ENCODE measurements at regions not wholly inside any gene's neighbourhood (a gene's known extent, or its start where the extent isn't known, plus 50 kb on each side); places are given as distances from the start of the nearest gene placed in this dataset.
A peak's percentile ranks its signal among the peaks of the same experiment; 100 is the strongest.
"Not testable (repeated sequence)": the region's sequence is repeated elsewhere in the genome, so short reads cannot be mapped to it uniquely, and the experiment has no call there.

DNA sequence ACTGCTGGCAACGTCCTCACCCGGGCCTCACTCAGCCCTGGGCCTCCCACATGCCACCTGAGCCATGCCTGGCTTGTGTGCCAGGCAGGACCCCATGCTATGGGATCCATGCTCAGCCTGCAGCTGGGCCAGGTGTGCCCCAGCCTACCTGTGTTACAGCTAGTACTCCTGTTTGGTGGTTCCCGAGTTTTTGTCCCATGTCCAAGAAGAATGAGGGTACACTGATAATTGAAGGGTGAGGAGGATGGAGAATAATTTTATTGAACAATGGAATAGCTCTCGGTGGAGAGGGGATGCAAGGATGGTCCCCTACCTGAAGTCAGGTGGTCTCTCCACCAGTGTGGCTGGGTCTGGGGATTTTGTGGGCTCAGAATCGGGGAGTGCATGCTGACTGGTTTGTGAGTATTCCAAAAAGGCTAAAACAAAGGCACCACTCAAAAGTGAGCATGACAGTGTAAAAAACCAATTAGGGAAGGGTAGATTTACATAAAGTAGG is 137.9 kb downstream of the TNFSF18 start:
- no peak for DNase-seq (ENCODE audit: low read depth in 4 of 4, low spot score in 3 of 4)

DNA sequence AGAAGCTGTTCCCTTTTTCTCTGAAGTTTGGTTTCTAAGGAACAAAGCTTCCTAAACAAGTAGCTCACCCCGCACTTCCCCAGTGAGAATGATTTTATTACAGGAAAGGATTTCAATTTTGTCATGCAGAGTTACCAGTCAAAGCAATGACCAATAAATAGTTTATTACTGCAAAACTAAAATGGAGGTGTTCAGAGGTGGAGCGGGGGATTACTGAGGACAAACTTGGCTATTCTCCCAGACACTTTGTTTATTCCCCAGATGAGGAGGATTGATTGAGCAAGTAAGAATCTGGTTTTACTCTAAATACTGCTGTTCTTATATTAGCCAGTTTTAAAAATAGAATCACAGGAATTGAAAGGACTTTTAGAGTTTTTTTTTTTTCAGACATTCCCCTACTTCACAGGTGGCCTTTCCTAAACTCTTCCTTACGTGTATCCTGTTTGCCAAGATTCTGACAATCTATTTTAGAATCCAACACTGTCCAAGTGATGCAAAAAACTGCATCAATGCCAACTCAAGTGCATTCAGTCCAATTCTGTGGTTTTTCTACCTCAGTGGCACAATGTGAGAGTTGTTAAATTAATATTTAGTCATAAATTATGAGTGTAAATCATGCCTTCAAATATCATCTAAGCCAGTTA is 136.1 kb downstream of the TNFSF18 start:
- DNase-seq (ENCODE audit: low read depth in 4 of 4, low spot score in 3 of 4), result no peak

- DNase-seq (ENCODE audit: low read depth in 4 of 4, low spot score in 3 of 4), result no peak
These were observed 135.5 kb downstream of the TNFSF18 start for GRCh38 chr1:172915271-172915670.

DNA sequence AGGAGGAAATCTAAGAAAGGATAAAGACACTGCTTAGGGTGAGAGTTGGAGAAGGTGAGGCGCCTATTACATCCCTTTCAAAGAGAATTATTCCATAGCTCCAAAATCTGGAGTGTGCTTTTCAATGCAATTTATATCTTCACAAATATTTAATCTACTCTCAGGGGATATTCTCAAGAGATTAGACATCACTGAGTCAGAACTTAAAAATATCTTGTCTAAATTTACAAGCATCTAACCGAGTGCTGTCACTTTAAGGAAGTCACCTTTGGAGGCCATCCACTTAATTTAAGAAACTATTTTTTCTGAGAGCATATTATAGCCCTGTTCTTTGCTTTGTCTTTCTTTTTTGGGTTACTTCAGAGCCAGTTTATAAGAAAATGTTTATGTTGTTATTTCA is 134.6 kb downstream of the TNFSF18 start:
- DNase-seq (ENCODE audit: low read depth in 4 of 4, low spot score in 3 of 4), result no peak

GRCh38 chr1:172917972-172918371 is 132.8 kb downstream of the TNFSF18 start:
- DNase-seq (ENCODE audit: low read depth in 4 of 4, low spot score in 3 of 4), result no peak

- DNase-seq (ENCODE audit: low read depth in 4 of 4, low spot score in 3 of 4), result no peak
These were observed 132.3 kb downstream of the TNFSF18 start for GRCh38 chr1:172918478-172918877.

DNA sequence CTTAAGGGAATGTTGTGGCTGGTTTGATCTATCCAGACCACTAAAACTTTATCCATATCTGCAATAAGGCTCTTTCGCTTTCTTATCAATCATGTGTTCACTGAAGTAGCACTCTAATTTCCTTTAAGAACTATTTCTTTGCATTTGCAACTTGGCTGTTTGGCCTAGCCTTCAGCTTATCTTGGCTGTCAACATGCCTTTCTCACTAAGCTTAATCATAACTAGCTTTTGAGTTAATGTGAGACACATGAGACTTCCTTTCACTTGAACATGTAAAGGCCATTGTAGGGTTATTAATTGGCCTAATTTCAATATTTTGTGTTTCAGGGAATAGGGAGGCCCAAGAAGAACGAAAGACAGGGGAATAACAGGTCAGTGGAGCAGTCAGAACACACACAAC is 124.7 kb downstream of the TNFSF18 start:
- DNase-seq (ENCODE audit: low read depth in 4 of 4, low spot score in 3 of 4), result no peak

DNA sequence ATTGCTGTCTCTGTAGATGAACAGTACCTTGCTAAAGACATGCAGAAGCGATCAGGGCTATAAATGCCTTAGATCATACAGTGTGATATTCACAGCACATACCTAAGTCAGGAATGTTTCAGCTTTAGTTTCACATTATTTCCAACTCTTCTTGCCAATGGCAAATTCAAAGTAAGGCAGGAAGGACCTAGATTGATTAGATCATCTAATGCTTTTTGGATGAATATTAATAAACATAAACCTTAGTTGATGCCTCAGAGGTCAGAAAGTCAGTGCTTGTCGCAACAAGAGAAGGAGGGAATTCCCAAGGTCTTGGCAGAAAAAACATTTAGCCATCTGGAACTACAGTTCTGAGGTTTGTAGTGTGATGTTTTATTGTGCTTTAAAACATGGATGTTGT is 122.3 kb downstream of the TNFSF18 start:
- no peak for DNase-seq (ENCODE audit: low read depth in 4 of 4, low spot score in 3 of 4)

DNA sequence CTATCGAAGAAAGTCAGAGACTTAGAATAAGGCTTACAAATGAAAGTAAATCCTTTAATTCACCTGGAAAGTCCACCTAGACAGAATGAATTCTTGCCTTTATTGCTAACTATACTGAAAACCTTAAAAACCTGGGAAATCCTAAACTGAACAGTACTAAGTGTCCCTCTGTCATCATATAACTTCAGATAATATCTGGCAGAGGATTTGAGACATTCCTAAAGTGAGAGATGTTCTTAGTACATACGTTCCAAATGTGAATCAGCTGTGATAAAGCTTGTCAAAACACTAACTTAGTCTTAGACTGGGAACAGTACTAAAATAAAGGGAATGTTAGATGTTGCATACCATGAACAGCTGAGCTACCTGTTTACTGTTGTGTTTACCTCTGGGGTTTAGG is 121.7 kb downstream of the TNFSF18 start:
- no peak for DNase-seq (ENCODE audit: low read depth in 4 of 4, low spot score in 3 of 4)

DNA sequence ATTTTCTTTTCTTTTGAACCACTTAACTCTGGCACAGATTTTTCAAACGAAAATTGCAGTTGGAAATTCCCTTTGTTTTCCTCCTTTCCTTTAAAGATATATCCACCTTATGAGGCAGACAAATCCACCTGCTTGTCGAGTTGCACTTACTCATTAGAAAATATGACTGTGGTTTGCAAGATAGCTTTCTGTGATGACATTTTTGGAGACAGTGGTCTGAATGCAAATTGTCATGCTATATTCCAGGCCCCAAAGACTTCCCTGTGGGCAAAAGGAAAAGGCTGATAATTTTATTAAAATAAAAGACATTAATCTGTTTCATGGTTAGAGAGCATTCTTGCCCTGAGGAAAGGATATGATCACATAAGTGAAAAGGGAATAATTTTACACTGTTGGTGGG is 120.6 kb downstream of the TNFSF18 start:
- DNase-seq (ENCODE audit: low read depth in 4 of 4, low spot score in 3 of 4), result no peak

DNA sequence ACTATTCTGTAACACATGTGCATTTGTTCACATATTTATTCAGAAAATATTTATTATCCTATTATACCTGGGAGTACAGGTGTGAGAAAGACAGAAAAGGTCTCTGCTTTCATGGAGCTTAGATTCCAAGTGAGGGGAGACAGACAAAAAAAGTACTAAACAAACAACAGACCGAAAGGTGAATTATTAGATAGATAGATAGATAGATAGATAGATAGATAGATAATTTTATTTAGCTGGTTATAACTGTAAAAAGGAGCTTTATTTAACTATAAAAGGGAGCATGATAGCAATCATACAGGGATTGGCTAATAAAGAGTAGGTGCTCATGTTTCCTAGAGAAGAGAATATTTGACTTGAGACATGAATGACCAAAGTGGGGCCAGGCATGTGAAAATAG is 119.4 kb downstream of the TNFSF18 start:
- no peak for DNase-seq (ENCODE audit: low read depth in 4 of 4, low spot score in 3 of 4)

GRCh38 chr1:172931761-172932160 is 119.0 kb downstream of the TNFSF18 start:
- no peak for DNase-seq (ENCODE audit: low read depth in 4 of 4, low spot score in 3 of 4)

GRCh38 chr1:172932981-172933380 is 117.8 kb downstream of the TNFSF18 start:
- no peak for DNase-seq (ENCODE audit: low read depth in 4 of 4, low spot score in 3 of 4)

DNA sequence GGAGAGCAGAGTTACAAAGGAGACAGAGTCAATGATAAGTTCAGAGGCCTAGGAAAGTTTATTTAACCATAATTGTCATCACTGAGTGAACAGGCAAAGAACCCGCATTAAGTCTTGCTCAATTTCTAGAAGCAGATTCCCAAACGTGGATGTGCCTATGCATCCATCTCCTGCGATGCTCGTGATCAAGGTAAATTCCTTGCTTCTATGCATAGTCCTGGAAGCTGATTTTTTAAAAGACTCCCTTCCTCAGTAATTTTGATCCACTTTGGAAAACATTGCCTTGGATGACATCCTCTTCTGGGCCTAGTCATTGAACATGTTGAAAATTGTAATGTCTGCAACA is 116.4 kb downstream of the TNFSF18 start:
- DNase-seq (ENCODE audit: low read depth in 4 of 4, low spot score in 3 of 4), result no peak

DNA sequence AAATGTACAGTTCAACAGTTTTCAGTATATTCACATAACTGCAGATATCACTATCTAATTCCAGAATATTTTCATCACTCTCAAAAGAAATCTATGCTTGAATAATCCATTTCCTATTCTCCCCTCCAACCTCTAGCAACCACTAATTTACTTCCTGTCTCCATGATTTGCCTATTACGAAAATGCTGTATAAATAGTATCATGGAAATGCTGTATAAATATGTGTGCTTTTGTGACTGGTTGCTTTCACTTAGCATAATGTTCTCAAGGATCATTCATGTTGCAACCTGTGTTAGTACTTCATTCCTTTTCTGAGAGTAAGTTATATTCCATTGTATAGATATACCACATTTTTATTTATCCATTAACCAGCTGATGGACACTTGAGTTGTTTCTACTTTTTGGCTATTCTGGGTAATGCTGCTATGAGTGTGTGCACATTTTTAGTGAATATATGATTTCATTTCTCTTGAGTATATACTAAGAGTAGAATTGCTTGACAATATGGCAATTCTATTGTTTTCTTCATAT is 115.6 kb downstream of the TNFSF18 start:
- no peak for DNase-seq (ENCODE audit: low read depth in 4 of 4, low spot score in 3 of 4)

- DNase-seq (ENCODE audit: low read depth in 4 of 4, low spot score in 3 of 4), result no peak
These were observed 114.6 kb downstream of the TNFSF18 start for GRCh38 chr1:172936088-172936645.

DNA sequence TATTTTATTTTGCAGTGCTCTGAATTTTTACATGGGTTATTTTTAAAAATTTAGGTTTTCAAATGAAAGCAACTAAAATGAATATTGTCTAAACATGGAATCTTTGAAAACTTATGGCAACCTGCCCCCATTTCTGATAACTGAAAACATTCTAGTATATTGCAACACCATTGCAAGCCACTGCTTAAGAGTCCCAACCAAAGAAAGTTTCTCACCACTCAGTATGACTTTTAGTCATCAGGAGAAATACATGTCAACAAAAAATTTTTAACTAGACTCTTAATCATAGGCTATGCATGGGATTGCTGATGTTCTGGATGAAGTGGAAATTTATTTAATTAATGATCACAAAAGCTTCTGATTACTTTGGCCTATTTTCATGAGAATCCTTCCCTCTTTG is 112.1 kb downstream of the TNFSF18 start:
- no peak for DNase-seq (ENCODE audit: low read depth in 4 of 4, low spot score in 3 of 4)

DNA sequence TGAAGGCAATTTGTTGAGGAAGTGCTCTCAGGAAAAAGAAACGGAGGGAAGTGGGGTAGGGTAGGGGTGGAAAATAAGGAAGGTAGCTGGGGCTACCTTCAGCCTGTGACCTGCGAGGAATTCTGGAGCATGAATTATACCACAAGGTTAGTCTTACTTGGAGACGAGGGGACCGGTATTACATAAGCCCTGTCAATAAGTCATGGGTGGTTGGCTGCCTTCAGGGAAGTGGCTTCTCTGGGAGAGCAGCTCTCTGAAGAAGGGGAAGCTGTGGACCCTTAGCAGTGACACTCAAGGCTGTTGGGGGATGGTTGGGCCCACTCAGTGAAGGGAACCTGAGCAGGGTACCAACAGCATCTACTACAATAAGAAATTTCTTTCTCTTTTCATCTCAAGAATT is 111.3 kb downstream of the TNFSF18 start:
- DNase-seq (ENCODE audit: low read depth in 4 of 4, low spot score in 3 of 4), result no peak

GRCh38 chr1:172940174-172940855 is 110.4 kb downstream of the TNFSF18 start:
- DNase-seq (ENCODE audit: low read depth in 4 of 4, low spot score in 3 of 4), result peak in 2 of 4 donors; percentile 22 to 36

GRCh38 chr1:172941471-172941870 is 109.3 kb downstream of the TNFSF18 start:
- no peak for DNase-seq (ENCODE audit: low read depth in 4 of 4, low spot score in 3 of 4)

GRCh38 chr1:172941945-172942344 is 108.8 kb downstream of the TNFSF18 start:
- no peak for DNase-seq (ENCODE audit: low read depth in 4 of 4, low spot score in 3 of 4)

DNA sequence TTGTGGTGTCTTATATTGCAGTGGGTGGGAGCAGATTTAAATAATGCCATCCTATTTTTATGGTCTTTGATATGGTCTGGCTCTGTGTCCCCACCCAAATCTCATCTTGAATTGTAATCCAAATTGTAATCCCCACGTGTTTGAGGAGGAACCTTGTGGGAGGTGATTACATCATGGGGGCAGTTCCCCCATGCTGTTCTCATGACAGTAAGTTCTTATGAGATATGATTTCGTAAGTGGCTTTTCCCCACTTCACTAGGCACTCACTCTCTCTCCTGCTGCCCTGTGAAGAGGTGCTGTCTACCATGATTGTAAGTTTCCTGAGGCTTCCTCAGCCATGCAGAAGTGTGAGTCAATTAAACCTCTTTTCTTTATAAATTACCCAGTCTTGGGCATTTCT is 107.6 kb downstream of the TNFSF18 start:
- DNase-seq (ENCODE audit: low read depth in 4 of 4, low spot score in 3 of 4), result not testable (repeated sequence)

Data from right renal pelvis (tissue), 4 donors.